GM19438 (cell line): ENCODE measurements at regions not wholly inside any gene's neighbourhood (a gene's known extent, or its start where the extent isn't known, plus 50 kb on each side); places are given as distances from the start of the nearest gene placed in this dataset.
"Not testable (repeated sequence)": the region's sequence is repeated elsewhere in the genome, so short reads cannot be mapped to it uniquely, and the experiment has no call there.

ENCODE experiments used
- ATAC-seq: cut with Tn5 transposase; IDR thresholded peaks from one replicate; pipeline ENCODE4 v1.9.1; 2021; ENCODE audit warnings: low read depth; ENCODE audit not compliant: unreplicated experiment

DNA sequence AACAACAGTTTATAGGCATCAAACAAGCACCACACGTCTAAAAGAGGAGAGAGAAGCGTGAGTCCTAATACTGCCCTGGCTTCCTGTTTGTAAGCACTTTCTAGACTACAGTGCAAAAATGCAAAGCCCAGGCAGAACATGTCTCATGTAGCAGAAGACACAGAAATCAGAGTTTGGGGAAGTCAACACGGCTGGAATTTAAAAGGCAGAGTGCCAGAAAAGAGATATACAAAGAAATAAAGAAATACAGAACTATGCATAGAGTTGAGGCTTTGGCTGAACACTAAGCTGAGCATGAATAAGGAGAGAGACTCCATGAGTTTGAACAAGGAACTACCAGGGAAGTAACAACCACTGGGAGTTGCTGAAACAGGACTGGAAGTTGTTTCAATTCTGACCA, 566.6 kb upstream of the NR5A2 start:
- no peak for ATAC-seq

DNA sequence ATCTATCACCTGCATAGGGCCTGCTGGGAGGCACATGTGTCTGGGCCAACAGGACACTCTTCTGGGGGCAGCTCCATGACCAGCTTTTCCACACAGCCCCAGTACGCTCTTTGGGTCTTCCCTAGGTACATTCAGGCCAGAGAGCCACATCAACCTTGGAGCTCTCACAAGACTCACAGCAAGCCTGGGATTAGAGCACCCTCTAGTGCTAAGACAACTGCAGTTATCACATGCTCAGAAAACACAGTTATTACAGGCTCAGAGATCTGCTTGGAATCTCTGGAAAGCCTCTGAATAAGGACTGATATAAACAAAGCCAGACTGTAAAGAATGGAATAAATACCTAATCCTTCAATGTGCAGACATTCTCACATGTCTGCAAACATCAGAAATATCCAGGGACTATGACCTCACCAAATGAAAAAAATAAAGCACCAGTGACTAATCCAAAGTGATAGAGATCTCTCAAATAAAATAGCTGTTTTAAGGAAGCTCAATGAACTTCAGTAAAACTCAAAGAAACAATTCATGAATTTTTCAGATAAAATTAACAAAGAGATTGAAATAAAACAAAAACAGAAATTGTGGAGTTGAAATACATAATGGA, 563.9 kb upstream of the NR5A2 start:
- ATAC-seq = no peak

DNA sequence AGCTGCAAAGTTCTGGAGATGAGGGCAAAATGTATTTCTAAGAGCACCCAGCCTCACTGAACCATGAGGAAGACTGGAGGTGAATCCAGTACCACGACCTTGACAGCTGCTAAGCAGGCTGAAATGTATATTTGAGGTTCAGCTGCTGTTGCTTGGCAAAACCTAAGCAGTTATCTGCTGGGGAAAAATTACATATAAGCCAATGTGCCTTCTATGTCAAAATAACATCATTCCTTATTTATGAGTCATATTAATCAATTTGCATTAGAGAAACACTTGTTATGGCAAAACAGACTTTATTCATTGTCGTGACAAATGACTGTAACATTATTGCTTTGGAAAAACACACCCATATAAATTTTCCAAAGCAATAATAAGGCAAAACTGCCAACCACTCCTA, 560.5 kb upstream of the NR5A2 start:
- no peak for ATAC-seq

DNA sequence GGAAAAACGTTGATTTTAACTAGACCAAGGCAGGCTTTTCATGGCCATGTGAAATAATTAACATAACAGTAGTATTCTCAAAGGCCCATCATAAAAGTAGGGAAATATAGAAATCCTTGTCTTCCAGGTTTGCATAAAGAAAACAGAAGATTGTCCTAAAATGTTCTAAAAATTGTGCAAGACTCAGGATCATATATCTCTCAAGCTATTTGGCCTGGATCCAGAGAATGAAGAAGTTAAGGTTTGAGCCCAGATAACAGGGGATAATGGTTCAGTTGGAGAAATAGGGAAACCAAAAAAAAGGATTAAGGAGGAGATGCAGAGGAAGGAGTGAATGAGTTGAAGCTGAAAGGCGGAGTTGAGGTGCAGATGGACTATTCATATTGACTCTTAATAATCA, 555.5 kb upstream of the NR5A2 start:
- ATAC-seq = no peak

DNA sequence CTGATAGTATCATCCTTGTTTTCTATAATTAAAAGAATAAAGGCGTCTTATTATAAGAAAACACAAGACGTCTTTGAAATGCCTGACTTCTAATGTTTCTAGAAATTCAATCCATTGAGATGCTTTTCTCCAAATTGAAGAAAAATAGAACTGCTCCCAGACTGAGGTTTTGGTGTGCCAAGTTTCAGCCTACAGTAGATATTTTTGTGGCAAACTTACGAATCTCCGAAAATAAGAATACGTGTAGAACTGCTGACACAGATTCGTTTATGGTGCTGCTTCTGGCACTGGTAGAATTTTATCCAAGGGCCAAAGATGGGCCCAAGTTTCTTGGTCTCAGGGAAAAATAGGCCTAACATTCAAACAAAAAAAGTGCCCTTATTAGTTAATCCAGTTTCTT, 554.5 kb upstream of the NR5A2 start:
- no peak for ATAC-seq

DNA sequence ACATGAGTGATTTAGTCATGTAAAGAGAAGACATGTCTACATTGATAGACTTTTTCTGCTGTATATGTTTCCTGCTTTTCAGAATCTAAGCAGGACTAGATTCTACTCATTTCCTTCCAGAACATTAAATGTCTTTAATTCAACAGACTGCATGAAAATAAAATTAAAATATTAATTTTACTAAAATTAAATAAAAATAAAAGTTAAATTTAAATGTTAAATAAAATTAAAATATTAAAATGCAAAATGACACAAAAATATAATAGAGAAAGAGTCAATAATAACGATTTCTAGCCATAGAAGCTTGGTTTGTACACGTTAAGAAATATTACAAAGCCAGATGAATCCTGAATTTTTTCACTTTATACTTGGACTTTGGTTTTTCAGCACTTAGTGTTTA, 552.8 kb upstream of the NR5A2 start:
- ATAC-seq = no peak

DNA sequence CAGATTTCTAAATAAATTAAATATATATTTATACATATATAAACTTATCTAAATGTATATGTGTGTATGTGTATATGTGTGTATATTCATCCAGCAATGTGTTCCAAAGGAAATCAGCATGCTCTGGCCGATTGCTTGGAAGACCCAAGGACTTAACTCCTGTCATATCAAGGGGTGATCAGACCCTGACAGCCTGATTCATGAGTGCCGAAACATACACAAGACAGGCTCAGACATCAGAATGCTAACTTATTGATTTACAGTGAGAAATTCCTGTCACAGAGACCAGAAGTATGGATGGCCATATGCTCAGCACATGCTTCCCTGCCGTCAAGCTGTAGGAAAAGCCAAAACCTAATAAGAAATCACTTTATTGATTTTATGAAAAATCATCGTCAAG, 545.1 kb upstream of the NR5A2 start:
- no peak for ATAC-seq

DNA sequence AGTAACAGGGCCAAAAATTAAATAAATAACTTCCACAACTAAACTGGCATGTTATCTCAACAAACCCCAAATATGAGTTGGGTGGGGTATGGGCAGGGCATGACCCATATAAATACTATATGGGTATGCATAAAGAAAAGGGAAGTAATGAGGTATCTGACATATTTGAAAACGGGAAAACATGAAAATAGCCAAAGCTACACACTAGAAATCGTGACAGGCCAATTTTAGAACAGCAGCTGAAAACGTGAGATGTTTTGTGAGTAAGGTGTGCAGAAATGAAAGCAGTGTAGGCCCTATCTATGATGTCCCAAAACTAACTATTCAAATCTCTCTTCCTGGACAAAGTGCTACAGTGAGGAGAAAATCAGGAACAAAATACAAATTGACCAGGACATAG, 537.9 kb upstream of the NR5A2 start:
- no peak for ATAC-seq

DNA sequence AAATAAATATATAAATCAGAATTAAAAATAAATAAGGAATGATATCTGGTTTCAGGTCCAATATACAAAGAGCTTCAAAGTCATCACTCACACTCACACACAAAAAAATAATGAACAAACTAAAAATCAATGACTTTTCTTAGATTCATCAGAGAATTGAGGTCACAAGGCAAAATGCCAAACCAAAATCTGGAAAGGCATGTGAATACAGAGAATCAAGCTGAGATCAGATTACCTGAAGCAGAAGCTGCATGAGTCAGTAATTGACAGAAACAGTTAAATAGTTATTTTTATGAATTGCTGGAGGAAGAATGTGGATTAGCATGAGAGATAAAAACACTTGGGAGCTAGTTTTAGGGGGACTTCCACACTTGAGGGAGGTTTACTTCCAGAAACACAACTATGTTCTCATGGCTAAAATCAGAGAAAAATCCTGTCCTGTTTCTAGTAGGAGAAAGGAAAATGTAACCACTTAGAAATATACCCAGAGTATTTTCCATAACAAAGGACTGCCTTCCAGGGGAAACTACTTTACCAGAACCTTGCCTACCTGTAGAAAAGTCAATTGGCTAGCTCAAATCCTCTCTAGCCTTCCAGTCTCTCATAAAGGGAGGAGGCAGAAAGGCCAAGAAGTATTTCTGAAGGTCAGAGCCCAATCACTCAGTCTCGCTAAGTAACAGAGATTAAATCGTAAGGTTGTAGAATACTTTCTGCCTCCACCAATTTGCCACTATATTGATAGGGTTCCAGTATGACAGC, 536.6 kb upstream of the NR5A2 start:
- no peak for ATAC-seq

DNA sequence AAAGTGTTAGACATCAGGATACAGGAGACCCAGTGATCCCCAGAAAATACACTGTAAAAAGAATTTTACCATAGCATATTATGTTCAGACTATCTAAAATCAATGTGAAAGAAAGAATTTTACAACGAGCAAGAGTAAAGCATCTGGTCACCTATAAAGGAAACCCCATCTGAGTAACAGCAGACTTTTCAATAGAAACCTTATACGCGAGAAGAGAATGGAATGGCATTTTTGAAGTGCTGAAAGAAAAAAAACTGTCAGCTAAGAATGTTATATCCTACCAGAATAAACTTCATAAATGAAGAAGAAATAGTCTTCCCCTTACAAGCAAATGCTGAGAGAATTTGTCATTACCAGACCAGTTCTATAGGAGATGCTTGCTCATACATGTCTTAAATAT, 532.1 kb upstream of the NR5A2 start:
- ATAC-seq = no peak

DNA sequence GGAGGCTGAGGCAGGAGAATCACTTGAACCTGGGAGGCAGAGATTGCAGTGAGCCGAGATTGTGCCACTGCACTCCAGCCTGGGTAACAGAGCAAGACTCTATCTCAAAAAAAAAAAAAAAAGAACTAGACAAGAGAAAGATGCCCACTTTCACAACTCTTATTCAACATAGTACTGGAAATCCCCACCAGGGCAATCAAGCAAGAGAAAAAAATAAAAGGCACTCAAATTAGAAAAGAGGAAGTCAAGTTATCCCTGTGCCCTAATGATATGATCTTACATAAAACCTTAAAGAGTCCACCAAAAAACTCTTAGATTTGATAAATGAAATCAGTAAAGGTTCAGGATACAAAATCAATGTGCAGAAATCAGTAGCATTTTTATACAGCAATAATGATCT, 528.7 kb upstream of the NR5A2 start:
- not testable (repeated sequence) for ATAC-seq

DNA sequence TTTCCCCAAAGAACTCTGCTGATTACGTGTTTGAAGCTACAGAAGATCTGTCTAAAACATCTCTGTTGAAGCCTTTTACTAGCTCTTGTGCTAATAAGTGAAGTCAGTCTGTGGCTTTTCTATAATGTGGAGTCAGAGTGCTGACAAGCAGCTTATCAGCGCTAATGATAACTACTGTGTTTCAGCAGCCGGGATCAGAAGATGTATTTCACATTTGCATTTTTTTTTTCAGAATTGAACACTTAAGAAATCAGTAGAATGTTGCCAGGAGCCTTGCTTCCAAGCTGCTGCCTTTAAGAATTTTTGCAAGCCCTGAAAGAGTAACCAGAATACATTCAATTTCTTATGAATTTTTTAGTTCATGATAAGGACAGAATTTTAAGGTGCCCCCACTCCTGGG, 519.4 kb upstream of the NR5A2 start:
- no peak for ATAC-seq

DNA sequence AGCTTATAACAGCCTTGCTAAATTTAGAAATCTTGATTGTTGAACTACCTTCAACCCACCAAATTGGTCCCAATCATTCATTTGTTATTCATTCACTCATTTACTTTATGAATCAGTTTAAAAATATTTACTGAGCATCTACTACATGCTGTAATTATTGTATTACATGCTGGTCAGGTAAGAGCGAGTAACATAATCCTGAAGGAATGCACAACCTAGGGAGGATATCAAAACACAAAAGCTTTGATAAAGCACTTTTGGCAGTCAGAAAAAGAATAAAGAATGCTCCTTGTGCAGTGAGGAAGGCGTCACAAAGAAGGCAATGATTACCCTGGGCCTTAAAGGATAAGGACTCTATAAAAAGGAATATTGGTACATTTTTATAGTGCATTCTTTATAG, 518.9 kb upstream of the NR5A2 start:
- no peak for ATAC-seq

DNA sequence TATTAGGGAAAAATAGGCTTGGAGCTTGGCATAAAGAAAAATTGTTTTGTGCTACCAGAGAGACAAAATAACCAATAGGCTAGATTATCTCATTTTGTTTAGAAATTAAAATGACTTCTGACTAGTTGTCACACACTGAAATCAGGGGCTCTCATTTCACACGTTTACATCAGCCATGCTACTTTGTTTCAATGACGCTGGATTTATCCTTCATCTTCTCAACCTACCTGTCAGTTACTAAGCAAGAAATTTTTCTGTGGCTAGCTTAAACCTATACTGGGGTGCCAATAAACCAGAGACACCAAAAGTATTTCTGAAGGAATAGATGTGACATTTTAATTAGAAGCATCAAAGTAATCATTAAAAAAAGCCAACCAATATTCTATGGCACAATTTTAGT, 518.1 kb upstream of the NR5A2 start:
- no peak for ATAC-seq

DNA sequence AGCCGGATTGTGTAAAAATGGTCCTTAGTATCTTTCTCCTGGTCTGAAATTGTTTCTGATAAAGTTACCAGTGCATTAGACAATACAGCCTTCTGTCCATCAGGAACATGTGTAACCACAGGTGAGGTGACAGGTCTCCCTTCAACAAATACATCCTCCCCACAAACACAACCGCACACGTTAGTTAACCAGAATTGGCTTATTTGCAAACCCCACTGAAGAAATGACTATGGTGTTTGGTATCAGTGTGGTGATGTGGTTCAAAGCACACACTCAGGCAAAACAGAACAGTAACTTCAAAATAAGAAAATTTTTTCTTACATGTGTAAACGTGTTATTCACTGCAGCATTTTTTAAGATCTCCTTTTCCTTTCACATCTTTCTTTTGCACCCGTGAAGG, 517.2 kb upstream of the NR5A2 start:
- peak; percentile 86 for ATAC-seq

DNA sequence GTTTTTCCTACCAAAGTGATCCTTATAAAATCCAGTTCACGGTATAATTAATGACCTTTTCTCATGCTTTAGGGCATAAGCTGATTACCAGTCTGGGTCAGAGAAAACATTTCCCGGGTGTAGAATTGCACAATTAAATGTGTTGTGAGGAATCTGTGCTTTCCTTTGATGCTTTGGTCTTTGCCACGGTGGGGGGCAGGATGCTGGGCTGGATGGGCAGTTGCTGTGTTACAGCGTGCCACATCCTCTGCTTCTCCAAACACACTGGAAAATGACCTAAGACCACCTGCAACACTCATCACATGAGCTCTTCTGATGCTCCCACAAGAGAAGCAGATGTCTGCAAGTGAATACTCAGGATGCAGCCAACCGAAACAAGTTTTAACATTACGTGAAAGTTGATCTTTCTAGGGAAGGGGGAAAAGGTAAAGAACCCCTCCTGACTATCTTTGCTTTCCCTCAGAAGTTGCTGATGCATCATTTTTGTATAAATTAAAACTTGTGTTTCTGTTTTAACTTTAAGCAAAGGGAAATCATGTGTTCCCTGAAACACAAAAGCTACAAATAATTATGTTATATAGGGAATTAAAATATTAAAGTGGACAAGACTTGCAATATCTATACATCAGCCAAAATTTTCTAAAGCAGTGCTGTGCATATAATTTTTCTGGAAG, 515.3 kb upstream of the NR5A2 start:
- ATAC-seq = no peak

DNA sequence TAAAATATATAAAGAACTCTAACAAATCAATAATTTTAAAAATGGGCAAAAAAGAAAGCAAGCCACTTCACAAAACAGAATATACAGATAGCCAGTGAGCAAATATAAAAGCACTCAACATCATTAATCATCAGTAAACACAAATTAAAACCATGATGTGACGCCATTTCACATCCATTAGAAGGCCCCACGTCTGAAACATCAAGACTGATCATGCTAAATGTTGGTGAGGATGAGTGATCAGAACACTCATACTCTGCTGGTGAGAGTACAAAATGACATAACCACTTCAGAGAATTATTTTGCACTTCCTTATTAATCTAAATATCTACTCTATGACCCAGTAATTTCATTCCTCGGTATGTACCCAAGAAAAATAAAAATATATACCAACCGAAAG, 512.2 kb upstream of the NR5A2 start:
- ATAC-seq = no peak

DNA sequence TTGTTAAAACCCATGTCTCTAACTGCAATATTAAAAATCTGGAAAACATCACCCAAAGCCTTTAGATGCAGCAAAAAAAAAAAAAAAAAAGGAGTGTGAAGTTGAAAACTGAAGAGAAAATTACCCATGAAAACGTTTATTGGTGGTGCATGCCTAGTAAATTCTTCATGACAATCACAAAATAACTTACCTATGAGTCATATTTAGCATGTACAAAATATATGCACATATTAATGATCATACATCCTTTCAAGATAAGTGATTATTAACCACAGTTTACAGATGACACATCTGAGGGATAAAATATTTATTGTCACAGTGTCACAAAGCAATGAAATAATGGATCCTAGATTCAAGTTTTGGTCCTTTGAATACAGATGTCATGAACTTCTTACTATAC, 505.2 kb upstream of the NR5A2 start:
- no peak for ATAC-seq

DNA sequence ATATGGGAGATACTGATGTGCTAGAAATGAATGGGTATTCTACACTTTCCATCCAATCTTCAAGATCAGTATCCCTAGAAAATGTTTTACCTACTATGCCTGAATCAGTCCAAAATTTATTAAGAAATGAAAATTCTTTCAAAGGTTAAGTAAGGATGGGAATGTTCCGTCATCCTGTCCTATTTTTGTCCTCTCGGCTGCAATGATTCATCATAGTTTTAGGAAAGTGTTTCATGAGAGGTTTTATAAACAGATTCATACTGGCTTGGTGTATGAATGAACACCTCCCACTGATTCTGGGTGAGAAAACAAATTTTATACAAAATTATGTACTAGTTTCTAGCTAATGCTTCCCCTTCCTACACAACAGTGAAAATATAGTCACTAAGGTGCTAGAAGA, 504.6 kb upstream of the NR5A2 start:
- ATAC-seq = no peak

DNA sequence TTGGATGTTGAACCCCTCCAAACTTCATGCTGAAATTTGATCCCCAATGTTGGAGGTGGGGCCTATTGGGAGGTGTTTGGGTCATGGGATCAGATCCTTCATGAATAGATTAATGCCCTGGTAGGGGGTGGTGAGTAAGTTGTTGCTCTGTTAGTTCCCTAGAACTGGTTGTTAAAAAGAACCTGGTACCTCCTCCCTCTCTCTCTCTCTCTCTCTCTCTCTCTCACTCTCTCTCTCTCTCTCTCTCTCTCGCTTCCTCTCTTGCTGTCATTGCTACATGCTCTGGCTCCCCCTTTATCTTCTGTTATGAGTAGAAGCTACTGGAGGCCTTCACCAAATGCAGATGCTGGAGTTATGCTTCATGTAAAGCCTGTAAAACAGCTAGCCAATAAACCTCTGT, 498.2 kb upstream of the NR5A2 start:
- no peak for ATAC-seq

DNA sequence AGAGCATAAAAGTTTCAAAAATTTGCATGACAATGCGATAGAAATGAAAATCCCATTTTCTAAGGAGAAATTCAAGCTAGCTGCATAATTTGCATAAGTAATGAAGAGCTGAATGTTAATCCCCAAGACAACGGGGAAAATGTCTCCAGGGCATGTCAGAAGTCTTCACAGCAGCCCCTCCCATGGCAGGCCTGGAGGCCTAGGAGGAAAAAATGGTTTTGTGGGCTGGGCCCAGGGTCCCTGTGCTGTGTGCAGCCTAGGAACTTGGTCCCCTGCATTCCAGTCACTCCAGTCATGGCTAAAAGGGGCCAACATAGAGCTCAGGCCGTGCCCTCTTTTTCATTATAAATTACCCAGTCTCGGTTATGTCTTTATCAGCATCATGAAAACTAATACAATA, 494.1 kb upstream of the NR5A2 start:
- ATAC-seq = not testable (repeated sequence)

DNA sequence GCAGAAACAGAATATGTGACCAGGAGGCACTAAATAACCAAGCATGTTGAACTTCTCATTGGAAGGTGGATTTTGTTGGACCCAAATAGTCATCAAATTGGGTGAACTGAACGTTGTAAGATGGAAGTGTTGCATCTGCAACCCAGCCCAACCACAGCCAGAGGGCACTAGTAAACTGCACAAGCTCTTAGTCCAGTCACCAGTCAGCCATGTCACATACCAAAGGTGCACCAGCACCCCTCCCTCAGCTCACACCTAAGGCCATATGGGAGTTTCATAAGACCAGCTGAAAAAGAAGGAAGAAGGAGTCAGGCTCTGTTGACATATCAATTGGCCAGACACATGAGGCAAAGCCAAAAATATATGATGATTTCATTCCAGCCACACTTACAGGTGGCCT, 481.7 kb upstream of the NR5A2 start:
- ATAC-seq = no peak
